Right lobe of liver (tissue), 4 donors: ENCODE measurements at regions not wholly inside any gene's neighbourhood (a gene's known extent, or its start where the extent isn't known, plus 50 kb on each side); places are given as distances from the start of the nearest gene placed in this dataset.

Source experiments
- CTCF ChIP-seq, 4 donors: fragments of 200-600 bp in 3 of 4; fragments of 450-650 bp in 1 of 4; IDR thresholded peaks; one replicate each; pipeline versions ENCODE4 v1.5.1 to v1.8.0; 2016 to 2022; ENCODE audit warnings: antibody characterized with exemption in 4 of 4, mild to moderate bottlenecking in 2 of 4
- POLR2A ChIP-seq: fragments of 450-650 bp; IDR thresholded peaks from one replicate; pipeline ENCODE4 v1.6.1; 2017; ENCODE audit warnings: antibody characterized with exemption, mild to moderate bottlenecking
- donor health status: DM: no; HTN: no; CAD: no.
- donor health status: DM: no; HTN: no; CAD: no.
- donor health status: DM: no; HTN: yes; CAD: no.

GRCh38 chr14:26959437-26959836 is 361.6 kb upstream of the NOVA1 start:
- TF ChIP-seq CTCF (IDR thresholded peaks at IDR 0.05) (no peak), POLR2A (no peak)
